ENCODE measurements at regions not wholly inside any gene's neighbourhood (a gene's known extent, or its start where the extent isn't known, plus 50 kb on each side); places are given as distances from the start of the nearest gene placed in this dataset.

- TF ChIP-seq CTCF (IDR thresholded peaks at IDR 0.05) (no peak), POLR2A (IDR thresholded peaks at IDR 0.05) (no peak)
Observed at GRCh38 chr16:34803683-34804416, 1344.4 kb downstream of the TP53TG3F start.
